K562 (cell line): ENCODE measurements at regions not wholly inside any gene's neighbourhood (a gene's known extent, or its start where the extent isn't known, plus 50 kb on each side); places are given as distances from the start of the nearest gene placed in this dataset.

Source experiments
- ATAC-seq: fragments of 200-7000 bp; cut with Tn5 transposase; 3 replicates; pipeline ENCODE4 v1.9.1; 2020; ENCODE audit warnings: moderate library complexity
- BruUV-seq: library from RNA; stranded (reverse); fragments of 400-500 nt; replicated peaks from 2 replicates; lab custom pipeline; 2021; lab: Mats Ljungman, UMichigan
- CTCF ChIA-PET: fragments of 300-600 bp; formaldehyde crosslinking; extraction: SDS; loops from one replicate; lab custom pipeline; 2021; ENCODE audit warnings: low intra/inter-chr PET ratio; lab: Yijun Ruan, JAX
- POLR2A ChIA-PET: fragments of 300-600, 350-650 bp; sonication (Branson Sonifier 250); formaldehyde crosslinking; extraction: SDS; loops from one replicate; lab custom pipeline; 2021; ENCODE audit warnings: antibody characterized with exemption, inconsistent platforms; lab: Yijun Ruan, JAX
- DNase-seq, 4 experiments: peaks; one replicate each; pipeline versions ENCODE4 v3.0.0 to v3.0.0-alpha.2; 2011 to 2018; ENCODE audit warnings: low spot score in 3 of 4, mixed read lengths in 3 of 4; ENCODE audit errors: extremely low read depth in 1 of 4
- FAIRE-seq: peaks from 2 replicates; lab custom pipeline; 2011; peaks lifted over from hg19 to GRCh38; lab: Jason Lieb, UNC
- H2AFZ ChIP-seq: 2 replicates; pipeline ENCODE4 v1.6.0; 2011; ENCODE audit warnings: low read depth, low read length, control low read depth, inconsistent platforms
- H3K27ac ChIP-seq: fragments of 200-600 bp; 3 replicates; pipeline ENCODE4 v1.8.0; 2011; ENCODE audit warnings: low read depth, mild to moderate bottlenecking, control low read depth, inconsistent platforms, low read length, moderate library complexity, mixed read lengths; ENCODE audit errors: extremely low read depth
- H3K27me3 ChIP-seq, 2 experiments: fragments of 300-600 bp in 1 of 2; 2 replicates in 1 of 2; 3 replicates in 1 of 2; pipeline versions ENCODE4 v1.6.0 to v1.8.0; 2011; ENCODE audit warnings: inconsistent platforms in 2 of 2, low read length in 2 of 2, mild to moderate bottlenecking in 1 of 2, mixed read lengths in 1 of 2, moderate library complexity in 1 of 2; ENCODE audit not compliant: control insufficient read depth in 2 of 2, insufficient read depth in 2 of 2
- H3K36me3 ChIP-seq: fragments of 300-600 bp; 3 replicates; pipeline ENCODE4 v1.8.0; 2011; ENCODE audit warnings: mild to moderate bottlenecking, low read length, inconsistent platforms; ENCODE audit not compliant: control insufficient read depth, insufficient read depth
- H3K4me1 ChIP-seq, 2 experiments: fragments of 200-600 bp in 1 of 2; replicated peaks in 1 of 2; 2 replicates in 1 of 2; 3 replicates in 1 of 2; pipeline versions ENCODE4 v1.5.1 to v1.8.0; 2011; ENCODE audit warnings: inconsistent platforms in 2 of 2, low read length in 2 of 2, mild to moderate bottlenecking in 1 of 2, mixed read lengths in 1 of 2, moderate library complexity in 1 of 2; ENCODE audit not compliant: control insufficient read depth in 2 of 2, insufficient read depth in 2 of 2
- H3K4me2 ChIP-seq: 2 replicates; pipeline ENCODE4 v1.6.1; 2011; ENCODE audit warnings: low read length, control low read depth, inconsistent platforms, mixed read lengths; ENCODE audit not compliant: insufficient read depth
- H3K4me3 ChIP-seq: fragments of 200-600 bp; sonication (generic), shearing (Covaris generic); 2 replicates; pipeline ENCODE4 v1.5.1; 2016; ENCODE audit warnings: control low read depth, inconsistent platforms
- H3K79me2 ChIP-seq: fragments of 200-600 bp; 3 replicates; pipeline ENCODE4 v1.8.0; 2011; ENCODE audit warnings: low read length, inconsistent platforms; ENCODE audit not compliant: control insufficient read depth, insufficient read depth
- H3K9ac ChIP-seq, 2 experiments: 2 replicates each; pipeline versions ENCODE4 v1.6.0 to v1.6.1; 2011; ENCODE audit warnings: low read depth in 2 of 2, low read length in 2 of 2, control low read depth in 1 of 2, inconsistent platforms in 1 of 2, mild to moderate bottlenecking in 1 of 2, mixed read lengths in 1 of 2; ENCODE audit not compliant: insufficient read depth in 1 of 2
- H3K9me1 ChIP-seq: one replicate; pipeline ENCODE4 v1.6.0; 2011; ENCODE audit warnings: inconsistent platforms, mild to moderate bottlenecking, low read length, moderate library complexity; ENCODE audit not compliant: control insufficient read depth, insufficient read depth
- H3K9me3 ChIP-seq: replicated peaks from 2 replicates; pipeline ENCODE4 v1.5.1; 2011; ENCODE audit warnings: low read depth, low read length, inconsistent platforms; ENCODE audit not compliant: control insufficient read depth, insufficient read depth
- H4K20me1 ChIP-seq: replicated peaks from 2 replicates; pipeline ENCODE4 v1.6.1; 2011; ENCODE audit warnings: low read length, inconsistent platforms, mixed read lengths; ENCODE audit not compliant: control insufficient read depth, insufficient read depth
- ATF7 ChIP-seq: fragments of 450-650 bp; IDR thresholded peaks from 2 replicates; pipeline ENCODE4 v1.7.1; 2014; ENCODE audit warnings: mild to moderate bottlenecking, moderate library complexity
- CTCF ChIP-seq, 3 experiments: IDR thresholded peaks in 2 of 3; conservative IDR thresholded peaks in 1 of 3; 2 replicates each; pipeline ENCODE4 v1.5.1; 2011 to 2012; ENCODE audit warnings: low read length in 3 of 3, mild to moderate bottlenecking in 3 of 3, control low read depth in 2 of 3, improper control_type of control experiment in 1 of 3, inconsistent platforms in 1 of 3, low read depth in 1 of 3, mixed read lengths in 1 of 3, moderate library complexity in 1 of 3; ENCODE audit not compliant: insufficient read depth in 2 of 3
- DEAF1 ChIP-seq: fragments of 450-650 bp; formaldehyde crosslinking; IDR thresholded peaks from 2 replicates; pipeline ENCODE4 v1.4.0; 2020; ENCODE audit warnings: mild to moderate bottlenecking, moderate library complexity
- HINFP ChIP-seq: fragments of 450-650 bp; conservative IDR thresholded peaks from 2 replicates; pipeline ENCODE4 v1.6.1; 2016; ENCODE audit warnings: missing genetic modification characterization, low read depth, mild to moderate bottlenecking, control low read depth, missing compliant biosample characterization
- POLR2AphosphoS5 ChIP-seq: IDR thresholded peaks from 2 replicates; pipeline ENCODE4 v1.6.1; 2011; ENCODE audit warnings: mild to moderate bottlenecking, low read depth, low read length, moderate library complexity; ENCODE audit not compliant: control insufficient read depth, insufficient read depth
- RAD21 ChIP-seq, 2 experiments: fragments of 250-450 bp in 1 of 2; fragments of 450-650 bp in 1 of 2; sonication (Bioruptor Pico) in 1 of 2; formaldehyde crosslinking in 1 of 2; IDR thresholded peaks in 1 of 2; conservative IDR thresholded peaks in 1 of 2; 2 replicates each; pipeline versions ENCODE4 v1.4.0 to v1.8.0; 2020 to 2022; ENCODE audit warnings: mild to moderate bottlenecking in 2 of 2, moderate library complexity in 1 of 2
- RNF2 ChIP-seq: sonication (generic); IDR thresholded peaks from 2 replicates; pipeline ENCODE4 v1.6.1; 2016
- WGBS: fragments of 100-300 bp; shearing (Covaris generic); methylation state at CpG from one replicate; pipeline ENCODE4 v1.1.6; 2016; ENCODE audit warnings: low coverage, mixed read lengths; ENCODE audit not compliant: insufficient coverage; ENCODE audit errors: missing lambda C conversion rate; 5-methylcytosine and 5-hydroxymethylcytosine counted together
- in situ Hi-C: fragments of 300-500 bp; cut with MboI; formaldehyde crosslinking; loops from 4 replicates; pipeline ENCODE4 v1.15.0; 2018; ENCODE audit warnings: inconsistent platforms, mixed read lengths
- intact Hi-C: fragments of 100-400 bp; cut with micrococcal nuclease; formaldehyde crosslinking; loops from 2 replicates; pipeline ENCODE4 v1.14.2; 2022

GRCh38 chrX:84729408-84729807 is 227.2 kb upstream of the HDX start:
- Histone ChIP-seq H3K9me3 (no peaks in the 10 kb centered on the region), H4K20me1 (no peaks in the 10 kb centered on the region), H3K4me2 (no peak overlapping the region), H3K9me1 (no peaks in the 10 kb centered on the region), H3K36me3 (no peaks in the 10 kb centered on the region), H3K79me2 (no peaks in the 10 kb centered on the region), H3K9ac (no peak overlapping the region), H3K4me3 (no peak overlapping the region), H3K27ac (no peak overlapping the region), H3K4me1 (no peaks in the 10 kb centered on the region), H3K27me3 (no peaks in the 10 kb centered on the region), H2AFZ (no peak overlapping the region)
- no peak for FAIRE-seq
- in situ Hi-C loops (no loop called here), intact Hi-C loops (loop anchor here (1.0 to 2.0 kb wide), 3 partner anchors 177 to 379 kb away; no protein-coding TSS in a partner anchor)
- ChIA-PET POLR2A (interaction anchor here (0.7 kb wide), 1 partner anchor 177 kb away, joined by 3 read pairs; no protein-coding TSS in a partner anchor), CTCF (no interaction called here)
- no TSS peak for BruUV-seq
- no peak for TF ChIP-seq POLR2AphosphoS5
- no peak for TF ChIP-seq RNF2
- no peak for ATAC-seq
- no peak for DNase-seq
- 0% methylated on average over 4 of the region's 4 CpGs for WGBS

GRCh38 chrX:84729809-84730208 is 227.6 kb upstream of the HDX start:
- H3K27me3 ChIP-seq, result no peaks in the 10 kb centered on the region
- no TSS peak for BruUV-seq
- WGBS, result 0% methylated on average over 2 of the region's 5 CpGs
- no peaks in the 10 kb centered on the region for H3K9me1 ChIP-seq
- POLR2A ChIA-PET, result interaction anchor here (0.7 kb wide), 1 partner anchor 177 kb away, joined by 3 read pairs; no protein-coding TSS in a partner anchor
- H3K36me3 ChIP-seq, result no peaks in the 10 kb centered on the region
- no peaks in the 10 kb centered on the region for H4K20me1 ChIP-seq
- CTCF ChIA-PET, result no interaction called here
- H3K4me1 ChIP-seq, result no peaks in the 10 kb centered on the region
- intact Hi-C loops, result loop anchor here (1.0 to 2.0 kb wide), 3 partner anchors 177 to 379 kb away; no protein-coding TSS in a partner anchor
- ATAC-seq (peak; percentile 81), DNase-seq (peak; percentile 10 to 16 (median 16)), FAIRE-seq (peak; percentile 35)
- no peak overlapping the region for H3K27ac ChIP-seq
- H2AFZ ChIP-seq, result no peak overlapping the region
- no peaks in the 10 kb centered on the region for H3K9me3 ChIP-seq
- in situ Hi-C loops, result no loop called here
- no peak overlapping the region for H3K4me2 ChIP-seq
- H3K79me2 ChIP-seq, result no peaks in the 10 kb centered on the region
- H3K4me3 ChIP-seq, result no peak overlapping the region
- H3K9ac ChIP-seq, result no peak overlapping the region
- TF ChIP-seq DEAF1 (CRISPR knock-in tag), result 0 out of 2 replicates have a peak, but pooled peaks have one; percentile 20
- TF ChIP-seq CTCF (IDR thresholded peaks at IDR 0.05 in 2 of 3, conservative IDR thresholded peaks at IDR 0.05 in 1 of 3; ENCODE audit: insufficient read depth in 2 of 3, low read depth in 1 of 3, low read length in 3 of 3), result peak; percentile 63 to 73 (median 64)
- peak; percentile 62 to 67 for TF ChIP-seq RAD21 (CRISPR knock-in tag; conservative IDR thresholded peaks at IDR 0.05 in 1 of 2, IDR thresholded peaks at IDR 0.05 in 1 of 2)
- TF ChIP-seq HINFP (tag), result no peak
- TF ChIP-seq ATF7, result no peak
